Inflammatory macrophage treated with lipopolysaccharide for 4 hours (primary cell): ENCODE measurements at regions not wholly inside any gene's neighbourhood (a gene's known extent, or its start where the extent isn't known, plus 50 kb on each side); places are given as distances from the start of the nearest gene placed in this dataset.
"Not testable (repeated sequence)": the region's sequence is repeated elsewhere in the genome, so short reads cannot be mapped to it uniquely, and the experiment has no call there.

Experiments
- DNase-seq: peaks from one replicate; pipeline ENCODE4 v3.0.0-alpha.2; 2020

- no peak for DNase-seq
Observed at GRCh38 chr20:5492937-5493336, 117.9 kb downstream of the GPCPD1 start.

- DNase-seq = no peak
Observed at GRCh38 chr20:5491455-5491854, 119.4 kb downstream of the GPCPD1 start.

GRCh38 chr20:5489601-5490000 is 121.2 kb downstream of the GPCPD1 start:
- no peak for DNase-seq

- no peak for DNase-seq
Observed at GRCh38 chr20:5488823-5489222, 122.0 kb downstream of the GPCPD1 start.

GRCh38 chr20:5486377-5487054 is 124.3 kb downstream of the GPCPD1 start:
- DNase-seq = no peak

GRCh38 chr20:5484926-5485325 is 125.9 kb downstream of the GPCPD1 start:
- no peak for DNase-seq

GRCh38 chr20:5484346-5484745 is 126.5 kb downstream of the GPCPD1 start:
- no peak for DNase-seq

GRCh38 chr20:5482791-5483190 is 128.0 kb downstream of the GPCPD1 start:
- no peak for DNase-seq

- DNase-seq = no peak
Observed at GRCh38 chr20:5481872-5482271, 128.9 kb downstream of the GPCPD1 start.

- no peak for DNase-seq
Observed at GRCh38 chr20:5480824-5481600, 129.8 kb downstream of the GPCPD1 start.

- peak; percentile 5 for DNase-seq
Observed at GRCh38 chr20:5474646-5475550, 135.9 kb downstream of the GPCPD1 start.

- not testable (repeated sequence) for DNase-seq
Observed at GRCh38 chr20:5471866-5472265, 138.9 kb downstream of the GPCPD1 start.

- no peak for DNase-seq
Observed at GRCh38 chr20:5471368-5471767, 139.4 kb downstream of the GPCPD1 start.

- no peak for DNase-seq
Observed at GRCh38 chr20:5470943-5471342, 139.9 kb downstream of the GPCPD1 start.

- no peak for DNase-seq
Observed at GRCh38 chr20:5470458-5470857, 140.3 kb downstream of the GPCPD1 start.

- no peak for DNase-seq
Observed at GRCh38 chr20:5469111-5469510, 141.7 kb downstream of the GPCPD1 start.

- no peak for DNase-seq
Observed at GRCh38 chr20:5467086-5467485, 143.7 kb downstream of the GPCPD1 start.

- DNase-seq = no peak
Observed at GRCh38 chr20:5465604-5465927, 145.2 kb downstream of the GPCPD1 start.

GRCh38 chr20:5464901-5465603 is 145.8 kb downstream of the GPCPD1 start:
- no peak for DNase-seq

- no peak for DNase-seq
Observed at GRCh38 chr20:5463007-5463686, 146.4 kb upstream of the PROKR2 start.

- not testable (repeated sequence) for DNase-seq
Observed at GRCh38 chr20:5453745-5454144, 137.0 kb upstream of the PROKR2 start.

GRCh38 chr20:5453316-5453715 is 136.6 kb upstream of the PROKR2 start:
- not testable (repeated sequence) for DNase-seq
